Tibial artery (tissue), 4 donors: ENCODE measurements at regions not wholly inside any gene's neighbourhood (a gene's known extent, or its start where the extent isn't known, plus 50 kb on each side); places are given as distances from the start of the nearest gene placed in this dataset.

ENCODE experiments used
- DNase-seq, 2 donors: peaks; one replicate each; pipeline ENCODE4 v3.0.0-alpha.2; 2019
- H3K27ac ChIP-seq, 2 donors: fragments of 200-600 bp; sonication (generic) in 1 of 2; 1 replicate in 1 of 2; 2 replicates in 1 of 2; pipeline ENCODE4 v1.5.1; 2018 to 2019; ENCODE audit warnings: mild to moderate bottlenecking in 1 of 2
- H3K27me3 ChIP-seq, 2 donors: fragments of 200-600 bp; sonication (generic) in 1 of 2; one replicate each; pipeline versions ENCODE4 v1.5.1 to v1.6.0; 2016 to 2019
- H3K36me3 ChIP-seq, 3 donors: fragments of 200-600 bp; sonication (generic) in 2 of 3; one replicate each; pipeline ENCODE4 v1.5.1; 2016 to 2019; ENCODE audit warnings: mild to moderate bottlenecking in 2 of 3
- H3K4me1 ChIP-seq, 4 donors: fragments of 200-600 bp; sonication (generic) in 2 of 4; 1 replicate in 3 of 4; 2 replicates in 1 of 4; pipeline ENCODE4 v1.5.1; 2016 to 2019
- H3K4me3 ChIP-seq, 2 donors: fragments of 200-600 bp; sonication (generic) in 1 of 2; 1 replicate in 1 of 2; 2 replicates in 1 of 2; pipeline ENCODE4 v1.5.1; 2018 to 2019; ENCODE audit warnings: mild to moderate bottlenecking in 2 of 2
- H3K9me3 ChIP-seq, 3 donors: fragments of 200-600 bp; sonication (generic) in 1 of 3; one replicate each; pipeline ENCODE4 v1.5.1; 2016 to 2019
- CTCF ChIP-seq, 2 experiments: fragments of 200-600 bp in 1 of 2; fragments of 450-650 bp in 1 of 2; IDR thresholded peaks; one replicate each; pipeline ENCODE4 v1.5.1; 2017 to 2019; ENCODE audit warnings: antibody characterized with exemption in 2 of 2, mild to moderate bottlenecking in 1 of 2, moderate library complexity in 1 of 2
- intact Hi-C: fragments of 100-400 bp; cut with DNase I; formaldehyde crosslinking; loops from one replicate; pipeline ENCODE4 v1.15.0; 2023; ENCODE audit warnings: low total_unique reads

- peaks cover 0 to 13% of the 10 kb centered on the region in 2 donors for H3K27me3 ChIP-seq
- H3K4me3 ChIP-seq = no peak overlapping the region
- H3K4me1 ChIP-seq = no peaks in the 10 kb centered on the region
- no peaks in the 10 kb centered on the region for H3K36me3 ChIP-seq
- H3K9me3 ChIP-seq = no peaks in the 10 kb centered on the region
- H3K27ac ChIP-seq = no peak overlapping the region
- no peak for TF ChIP-seq CTCF (IDR thresholded peaks at IDR 0.05)
- intact Hi-C loops = no loop called here
- DNase-seq = no peak
Measured at GRCh38 chr7:55273186-55273980, 91.8 kb upstream of the LANCL2 start.

GRCh38 chr7:55274156-55274555, 91.0 kb upstream of the LANCL2 start:
- Histone ChIP-seq H3K4me3 (no peak overlapping the region), H3K9me3 (no peaks in the 10 kb centered on the region), H3K36me3 (no peaks in the 10 kb centered on the region), H3K27me3 (peaks cover 0 to 13% of the 10 kb centered on the region in 2 donors), H3K27ac (no peak overlapping the region), H3K4me1 (no peaks in the 10 kb centered on the region)
- intact Hi-C loops = no loop called here
- TF ChIP-seq CTCF (IDR thresholded peaks at IDR 0.05) = no peak
- DNase-seq = no peak

GRCh38 chr7:55275291-55276200, 89.6 kb upstream of the LANCL2 start:
- Histone ChIP-seq H3K9me3 (no peaks in the 10 kb centered on the region), H3K4me1 (no peaks in the 10 kb centered on the region), H3K36me3 (no peaks in the 10 kb centered on the region), H3K4me3 (no peak overlapping the region), H3K27ac (no peak overlapping the region), H3K27me3 (peaks cover 0 to 11% of the 10 kb centered on the region in 2 donors)
- DNase-seq = no peak
- intact Hi-C loops = no loop called here
- no peak for TF ChIP-seq CTCF (IDR thresholded peaks at IDR 0.05)

GRCh38 chr7:55276572-55277295, 88.4 kb upstream of the LANCL2 start:
- no peak for TF ChIP-seq CTCF (IDR thresholded peaks at IDR 0.05)

GRCh38 chr7:55277916-55278315, 87.2 kb upstream of the LANCL2 start:
- no peak for TF ChIP-seq CTCF (IDR thresholded peaks at IDR 0.05)
- no peaks in the 10 kb centered on the region for H3K9me3 ChIP-seq
- intact Hi-C loops = no loop called here

More at GRCh38 chr7:55276572-55277295, 88.4 kb upstream of the LANCL2 start:
- DNase-seq = no peak
- Histone ChIP-seq H3K36me3 (no peaks in the 10 kb centered on the region), H3K27ac (no peak overlapping the region), H3K4me1 (no peaks in the 10 kb centered on the region), H3K4me3 (no peak overlapping the region), H3K27me3 (peaks cover 0 to 7% of the 10 kb centered on the region in 2 donors), H3K9me3 (no peaks in the 10 kb centered on the region)
- intact Hi-C loops = no loop called here

More at GRCh38 chr7:55277916-55278315, 87.2 kb upstream of the LANCL2 start:
- H3K27me3 ChIP-seq = peaks cover 0 to 3% of the 10 kb centered on the region in 2 donors
- no peaks in the 10 kb centered on the region for H3K4me1 ChIP-seq
- no peak overlapping the region for H3K27ac ChIP-seq
- no peaks in the 10 kb centered on the region for H3K36me3 ChIP-seq
- H3K4me3 ChIP-seq = no peak overlapping the region
- DNase-seq = no peak
